Ovary (tissue), 7 donors: ENCODE measurements at regions not wholly inside any gene's neighbourhood (a gene's known extent, or its start where the extent isn't known, plus 50 kb on each side); places are given as distances from the start of the nearest gene placed in this dataset.
"Not testable (repeated sequence)": the region's sequence is repeated elsewhere in the genome, so short reads cannot be mapped to it uniquely, and the experiment has no call there.

Experiments used
- DNase-seq, 5 donors: peaks; one replicate each; pipeline ENCODE4 v3.0.0-alpha.2; 2019 to 2020
- H3K27ac ChIP-seq, 2 donors: fragments of 200-600 bp; one replicate each; pipeline versions ENCODE4 v1.5.1 to v1.8.0; 2019 to 2022
- H3K27me3 ChIP-seq: fragments of 200-600 bp; one replicate; pipeline ENCODE4 v1.8.0; 2022
- H3K36me3 ChIP-seq: fragments of 200-600 bp; sonication (generic); one replicate; pipeline ENCODE4 v1.5.1; 2019
- H3K4me1 ChIP-seq: one replicate; pipeline ENCODE4 v1.8.1; 2013; ENCODE audit warnings: mild to moderate bottlenecking, moderate library complexity; ENCODE audit not compliant: insufficient read depth
- H3K4me3 ChIP-seq: fragments of 200-600 bp; sonication (generic); one replicate; pipeline ENCODE4 v1.5.1; 2017
- H3K9me3 ChIP-seq, 2 donors: fragments of 200-600 bp in 1 of 2; sonication (generic) in 1 of 2; one replicate each; pipeline versions ENCODE4 v1.5.1 to v1.8.1; 2013 to 2019; ENCODE audit warnings: mild to moderate bottlenecking in 1 of 2, moderate library complexity in 1 of 2
- CTCF ChIP-seq, 3 donors: fragments of 450-650 bp in 2 of 3; fragments of 200-600 bp in 1 of 3; IDR thresholded peaks; one replicate each; pipeline versions ENCODE4 v1.5.1 to v1.8.0; 2016 to 2022; ENCODE audit warnings: antibody characterized with exemption in 3 of 3, mild to moderate bottlenecking in 1 of 3
- EP300 ChIP-seq: sonication (generic); formaldehyde crosslinking; IDR thresholded peaks from one replicate; pipeline ENCODE4 v1.6.1; 2017; ENCODE audit warnings: antibody characterized with exemption
- POLR2A ChIP-seq: fragments of 450-650 bp; IDR thresholded peaks from one replicate; pipeline ENCODE4 v1.6.1; 2017; ENCODE audit warnings: antibody characterized with exemption, mild to moderate bottlenecking, moderate library complexity
- WGBS, 3 donors: extraction: QIAGEN DNeasy Blood & Tissue Kit in 1 of 3; methylation state at CpG; one replicate each; pipeline versions ENCODE4 v1.1.5 to v1.1.7; 2013 to 2017; 5-methylcytosine and 5-hydroxymethylcytosine counted together
- intact Hi-C, 4 donors: fragments of 100-400 bp; cut with DNase I; formaldehyde crosslinking; loops; one replicate each; pipeline versions ENCODE4 v1.11.0 to v1.15.1; 2022 to 2023
- donor health status: DM: no; HTN: no; CAD: no; lungs with moderate emphysema.
- donor health status: DM: no; HTN: no; CAD: no.
- donor health status: Bipolar disorder and iron deficiency.
- donor health status: DM: no; HTN: no; CAD: no.
- donor health status: DM: yes; HTN: yes; CAD: no.

DNA sequence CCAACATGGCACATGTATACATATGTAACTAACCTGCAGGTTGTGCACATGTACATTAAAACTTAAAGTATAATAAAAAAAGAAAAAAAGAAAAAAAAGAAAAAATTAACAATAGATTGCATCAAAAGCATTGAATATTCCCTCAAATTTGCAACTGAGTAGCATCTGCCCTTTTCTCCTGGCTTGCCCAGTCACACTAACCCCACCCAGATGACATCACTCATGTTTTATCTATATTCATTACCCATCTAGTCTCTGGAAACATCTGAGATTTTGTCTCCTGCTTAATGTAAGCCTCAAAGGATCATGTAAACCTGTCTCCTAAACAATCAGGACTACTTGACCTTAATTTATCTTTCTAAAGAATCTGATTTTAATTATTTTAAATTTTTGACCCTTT lies 706.8 kb downstream of the CD109 start:
- H3K4me1 ChIP-seq: no peaks in the 10 kb centered on the region
- no peak overlapping the region for H3K4me3 ChIP-seq
- H3K27me3 ChIP-seq: no peaks in the 10 kb centered on the region
- H3K36me3 ChIP-seq: no peaks in the 10 kb centered on the region
- H3K9me3 ChIP-seq: no peaks in the 10 kb centered on the region
- DNase-seq: no peak
- no peak overlapping the region for H3K27ac ChIP-seq
- intact Hi-C loops: no loop called here
- TF ChIP-seq EP300 (no peak), POLR2A (no peak), CTCF (IDR thresholded peaks at IDR 0.05) (no peak)

DNA sequence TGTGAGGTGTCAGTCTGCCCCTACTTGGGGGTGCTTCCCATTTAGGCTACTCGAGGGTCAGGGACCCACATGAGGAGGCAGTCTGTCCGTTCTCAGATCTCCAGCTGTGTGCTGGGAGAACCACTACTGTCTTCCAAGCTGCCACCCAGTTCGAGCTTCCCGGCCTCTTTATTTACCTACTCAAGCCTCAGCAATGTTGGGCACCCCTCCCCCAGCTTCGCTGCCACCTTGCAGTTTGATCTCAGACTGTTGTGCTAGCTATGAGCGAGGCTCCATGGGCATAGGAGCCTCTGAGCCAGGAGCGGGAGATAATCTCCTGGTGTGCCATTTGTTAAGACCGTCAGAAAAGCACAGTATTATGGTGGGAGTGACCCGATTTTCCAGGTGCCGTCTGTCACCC lies 682.4 kb downstream of the CD109 start:
- H3K4me3 ChIP-seq, H3K27ac ChIP-seq, H3K4me1 ChIP-seq, H3K27me3 ChIP-seq, H3K9me3 ChIP-seq, H3K36me3 ChIP-seq, intact Hi-C loops, DNase-seq: not testable (repeated sequence)
- WGBS, 3 donors: 87 to 88% (median 88%) methylated on average over 10 of the region's 10 CpGs

GRCh38 chr6:74369556-74369993 lies 673.6 kb downstream of the CD109 start:
- Histone ChIP-seq H3K4me3 (no peak overlapping the region), H3K4me1 (no peaks in the 10 kb centered on the region), H3K36me3 (no peaks in the 10 kb centered on the region), H3K27ac (no peak overlapping the region), H3K27me3 (no peaks in the 10 kb centered on the region), H3K9me3 (no peaks in the 10 kb centered on the region)
- no peak for DNase-seq
- TF ChIP-seq POLR2A (no peak), CTCF (IDR thresholded peaks at IDR 0.05) (no peak), EP300 (no peak)
- intact Hi-C loops: no loop called here

GRCh38 chr6:74368746-74369145 lies 672.7 kb downstream of the CD109 start:
- Histone ChIP-seq H3K4me1 (no peaks in the 10 kb centered on the region), H3K27me3 (no peaks in the 10 kb centered on the region), H3K4me3 (no peak overlapping the region), H3K36me3 (no peaks in the 10 kb centered on the region), H3K27ac (no peak overlapping the region), H3K9me3 (no peaks in the 10 kb centered on the region)
- TF ChIP-seq POLR2A: no peak
- no peak for TF ChIP-seq EP300
- no peak for TF ChIP-seq CTCF (IDR thresholded peaks at IDR 0.05)
- intact Hi-C loops: no loop called here
- 99% methylated on average over 2 of the region's 2 CpGs for WGBS, 3 donors
- no peak for DNase-seq

DNA sequence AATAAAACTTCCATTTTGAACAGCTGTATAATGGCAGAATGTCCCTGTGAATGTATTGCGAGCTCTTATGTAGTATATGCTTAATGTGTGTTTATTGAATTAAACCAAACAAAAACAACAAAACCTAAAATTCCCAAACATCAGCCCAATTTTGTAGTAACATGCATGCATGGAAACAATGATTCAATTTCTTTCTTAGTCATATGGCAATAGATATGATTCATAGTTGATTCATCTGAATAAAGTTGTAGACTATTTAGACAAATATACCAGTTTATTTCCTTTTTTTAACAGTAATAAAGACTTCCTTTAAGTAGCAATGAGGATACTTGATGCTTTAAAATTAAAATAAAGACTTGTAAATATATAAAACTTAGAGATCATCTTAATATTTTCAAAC lies 670.6 kb downstream of the CD109 start:
- intact Hi-C loops: no loop called here
- TF ChIP-seq CTCF (IDR thresholded peaks at IDR 0.05) (no peak), EP300 (no peak), POLR2A (no peak)
- 95 to 98% (median 98%) methylated on average over 1 of the region's 1 CpG for WGBS, 3 donors
- no peak overlapping the region for H3K4me3 ChIP-seq
- no peaks in the 10 kb centered on the region for H3K4me1 ChIP-seq
- H3K9me3 ChIP-seq: no peaks in the 10 kb centered on the region
- DNase-seq: no peak
- no peaks in the 10 kb centered on the region for H3K27me3 ChIP-seq
- H3K27ac ChIP-seq: no peak overlapping the region
- no peaks in the 10 kb centered on the region for H3K36me3 ChIP-seq
